ENCODE measurements at regions not wholly inside any gene's neighbourhood (a gene's known extent, or its start where the extent isn't known, plus 50 kb on each side); places are given as distances from the start of the nearest gene placed in this dataset.

GRCh38 chr17:13204607-13205237, 186.9 kb upstream of the ELAC2 start:
- DNase-seq (ENCODE audit: low read depth, low spot score) = no peak
- in situ Hi-C loops (cut with HindIII; ENCODE audit: low pct_unique_long_range_greater_than_20kb, low sequenced_read_pairs) = no loop called here

DNA sequence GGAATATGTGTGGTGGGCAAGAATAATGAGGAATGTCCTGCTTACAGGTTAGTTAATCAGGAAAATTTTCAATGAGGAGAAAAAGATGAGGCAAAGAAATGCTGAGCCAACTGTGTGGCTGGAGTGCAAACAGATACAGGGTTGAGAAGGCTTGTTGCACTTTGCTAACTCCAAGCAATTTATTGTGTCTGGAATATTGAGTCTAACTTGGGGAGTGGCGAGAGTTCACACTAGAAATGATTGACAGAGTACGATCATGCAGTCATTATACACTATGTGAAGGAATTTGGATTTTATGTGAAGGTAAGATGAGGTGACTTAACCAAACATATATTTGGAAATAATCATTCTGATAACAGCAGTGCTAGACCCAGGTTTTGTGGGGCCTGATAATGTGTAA, 185.0 kb upstream of the ELAC2 start:
- no peak for DNase-seq (ENCODE audit: low read depth, low spot score)
- in situ Hi-C loops (cut with HindIII; ENCODE audit: low pct_unique_long_range_greater_than_20kb, low sequenced_read_pairs) = no loop called here

DNA sequence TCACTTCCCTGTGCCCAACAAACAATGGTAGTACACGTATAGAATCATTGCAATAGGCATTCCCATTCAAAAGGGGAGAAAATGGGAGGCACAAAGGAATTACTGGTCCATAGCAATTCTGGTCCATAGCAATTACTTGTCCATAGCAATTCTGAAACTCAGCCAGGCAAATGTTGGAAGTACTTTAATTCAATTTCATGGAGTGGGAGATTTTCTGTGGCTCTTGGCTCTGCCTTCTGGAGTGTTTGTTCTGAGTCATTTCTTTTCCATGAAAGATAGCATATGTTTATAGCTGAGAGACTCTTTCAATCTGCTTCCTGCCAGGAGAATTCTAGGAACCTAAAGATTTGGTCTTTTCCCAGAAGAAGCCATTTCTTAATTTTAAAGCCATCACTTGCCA, 182.8 kb upstream of the ELAC2 start:
- no peak for DNase-seq (ENCODE audit: low read depth, low spot score)
- in situ Hi-C loops (cut with HindIII; ENCODE audit: low pct_unique_long_range_greater_than_20kb, low sequenced_read_pairs) = no loop called here

DNA sequence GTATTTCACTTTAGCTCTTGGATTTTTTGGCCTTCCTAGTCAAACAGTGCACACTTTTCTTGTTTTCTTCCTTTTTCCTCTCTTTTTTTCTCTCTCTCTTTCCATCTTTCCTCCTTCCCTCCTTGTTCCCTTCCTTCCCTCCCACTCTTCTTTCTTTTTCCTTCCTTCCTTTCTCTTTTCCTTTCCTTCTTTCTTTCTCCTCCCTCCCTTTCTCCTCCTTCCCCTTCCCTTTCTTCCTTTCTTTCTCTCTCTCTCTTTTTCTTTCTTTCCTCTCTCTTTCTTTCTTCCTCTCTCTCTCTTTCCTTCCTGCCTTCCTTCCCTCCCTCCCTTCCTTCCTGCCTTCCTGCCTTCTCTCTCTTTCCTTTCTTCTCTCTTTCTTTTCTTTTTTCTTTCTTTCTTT, 181.6 kb upstream of the ELAC2 start:
- DNase-seq (ENCODE audit: low read depth, low spot score) = no peak
- in situ Hi-C loops (cut with HindIII; ENCODE audit: low pct_unique_long_range_greater_than_20kb, low sequenced_read_pairs) = no loop called here

DNA sequence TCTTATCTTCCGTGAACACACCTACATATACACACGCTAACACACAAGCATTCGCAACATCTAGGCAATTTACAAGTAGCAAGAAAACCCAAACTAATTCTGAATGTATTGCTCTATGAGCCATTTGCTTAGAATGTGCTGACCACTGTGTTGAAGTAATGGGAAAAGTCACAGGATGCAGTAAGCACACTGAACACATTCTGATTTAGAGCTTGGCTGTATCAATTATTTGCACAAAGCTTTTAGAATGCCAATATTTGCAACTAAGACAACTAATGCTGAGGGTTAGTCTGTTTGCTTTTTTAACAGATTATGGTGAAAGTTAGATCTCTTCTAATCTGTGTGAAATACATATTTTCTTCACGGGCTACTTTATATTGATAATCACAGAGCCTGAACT, 179.8 kb upstream of the ELAC2 start:
- no peak for DNase-seq (ENCODE audit: low read depth, low spot score)
- in situ Hi-C loops (cut with HindIII; ENCODE audit: low pct_unique_long_range_greater_than_20kb, low sequenced_read_pairs) = no loop called here

DNA sequence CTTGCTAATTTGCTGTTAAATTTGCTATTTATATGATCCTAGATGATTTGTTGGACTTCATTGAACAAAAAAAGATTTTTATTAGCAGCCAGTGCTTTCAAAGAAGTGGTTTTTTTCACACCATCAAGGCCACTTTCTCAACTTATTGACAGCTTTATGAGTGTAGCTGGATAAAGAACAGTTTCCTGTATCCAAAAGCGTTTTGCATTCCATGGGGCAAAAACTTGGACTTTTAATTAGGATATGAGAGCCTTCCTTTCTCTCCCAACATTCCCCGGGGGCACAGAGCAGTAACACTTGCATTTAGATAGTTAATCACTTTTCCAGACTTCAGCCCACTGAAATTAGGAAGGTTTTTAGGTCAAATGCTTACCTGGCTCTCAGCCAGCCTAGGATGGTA, 177.1 kb upstream of the ELAC2 start:
- in situ Hi-C loops (cut with HindIII; ENCODE audit: low pct_unique_long_range_greater_than_20kb, low sequenced_read_pairs) = no loop called here

GRCh38 chr17:13182854-13183253, 165.0 kb upstream of the ELAC2 start:
- in situ Hi-C loops (cut with HindIII; ENCODE audit: low pct_unique_long_range_greater_than_20kb, low sequenced_read_pairs) = no loop called here
- DNase-seq (ENCODE audit: low read depth, low spot score) = no peak

More for the DNA sequence above, 177.1 kb upstream of the ELAC2 start:
- no peak for DNase-seq (ENCODE audit: low read depth, low spot score)

DNA sequence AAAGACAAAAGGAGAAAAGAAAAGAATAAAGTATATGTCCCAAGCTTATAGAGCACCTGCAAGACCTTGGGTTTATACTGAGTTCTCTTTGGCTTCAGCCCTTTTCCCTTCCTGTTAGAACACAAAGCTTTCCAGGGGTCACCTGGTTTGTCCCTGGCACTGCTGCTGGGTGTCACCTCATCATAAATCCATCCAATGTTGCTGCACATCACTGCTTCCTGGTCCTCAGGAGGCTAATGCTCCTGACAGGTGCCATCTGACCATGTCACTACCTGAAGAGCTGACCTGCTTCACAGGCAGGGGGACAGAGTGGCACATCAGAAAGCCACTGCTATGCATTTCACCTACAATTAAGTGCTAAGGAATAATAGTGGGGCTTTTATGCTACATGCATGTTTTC, 164.6 kb upstream of the ELAC2 start:
- no peak for DNase-seq (ENCODE audit: low read depth, low spot score)
- in situ Hi-C loops (cut with HindIII; ENCODE audit: low pct_unique_long_range_greater_than_20kb, low sequenced_read_pairs) = no loop called here

DNA sequence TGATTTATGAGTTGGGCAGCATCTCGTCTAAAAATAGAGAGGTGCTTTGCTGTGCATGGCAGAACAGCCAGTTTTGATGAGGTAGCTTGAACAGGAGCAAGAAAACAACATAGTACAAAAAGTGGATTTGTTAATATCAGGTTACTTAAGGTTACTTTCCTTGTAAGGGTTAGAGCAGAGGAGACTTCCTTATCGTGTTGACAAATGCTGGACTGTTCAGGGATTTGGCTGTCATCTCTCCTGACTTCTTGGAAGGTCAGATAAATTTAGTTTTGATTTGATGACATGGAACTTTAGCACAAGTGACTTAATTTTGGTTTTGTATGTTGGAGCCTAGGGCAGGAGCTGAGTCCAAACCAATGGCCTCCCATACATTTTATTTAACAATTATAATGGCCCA, 163.9 kb upstream of the ELAC2 start:
- no peak for DNase-seq (ENCODE audit: low read depth, low spot score)
- in situ Hi-C loops (cut with HindIII; ENCODE audit: low pct_unique_long_range_greater_than_20kb, low sequenced_read_pairs) = no loop called here

- no peak for DNase-seq (ENCODE audit: low read depth, low spot score)
- in situ Hi-C loops (cut with HindIII; ENCODE audit: low pct_unique_long_range_greater_than_20kb, low sequenced_read_pairs) = no loop called here
These were observed 158.6 kb upstream of the ELAC2 start for GRCh38 chr17:13176436-13176835.

GRCh38 chr17:13171790-13172189, 154.0 kb upstream of the ELAC2 start:
- no peak for DNase-seq (ENCODE audit: low read depth, low spot score)
- in situ Hi-C loops (cut with HindIII; ENCODE audit: low pct_unique_long_range_greater_than_20kb, low sequenced_read_pairs) = no loop called here

- DNase-seq (ENCODE audit: low read depth, low spot score) = no peak
- in situ Hi-C loops (cut with HindIII; ENCODE audit: low pct_unique_long_range_greater_than_20kb, low sequenced_read_pairs) = no loop called here
These were observed 144.5 kb upstream of the ELAC2 start for GRCh38 chr17:13162361-13162760.

DNA sequence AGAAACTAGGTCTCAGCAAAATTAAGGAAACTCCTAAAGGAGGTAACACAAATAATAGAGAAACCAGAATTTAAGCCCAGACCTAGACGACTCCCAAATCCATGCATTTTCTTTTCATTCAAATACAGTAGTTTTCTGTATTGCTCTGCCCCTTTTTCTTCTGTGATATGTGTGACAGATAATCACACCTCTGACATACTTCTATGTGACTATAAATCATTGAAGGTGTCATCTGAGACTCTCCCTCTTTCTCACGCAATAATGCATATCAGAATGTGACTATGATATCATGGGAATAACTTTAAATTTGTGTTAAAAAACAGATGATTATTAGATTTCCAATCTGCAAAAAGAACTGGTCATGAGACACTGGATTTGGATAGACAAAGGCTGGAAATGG, 143.0 kb upstream of the ELAC2 start:
- in situ Hi-C loops (cut with HindIII; ENCODE audit: low pct_unique_long_range_greater_than_20kb, low sequenced_read_pairs) = no loop called here
- no peak for DNase-seq (ENCODE audit: low read depth, low spot score)

- DNase-seq (ENCODE audit: low read depth, low spot score) = no peak
- in situ Hi-C loops (cut with HindIII; ENCODE audit: low pct_unique_long_range_greater_than_20kb, low sequenced_read_pairs) = no loop called here
These were observed 142.5 kb upstream of the ELAC2 start for GRCh38 chr17:13160296-13160695.

GRCh38 chr17:13158494-13159240, 140.8 kb upstream of the ELAC2 start:
- in situ Hi-C loops (cut with HindIII; ENCODE audit: low pct_unique_long_range_greater_than_20kb, low sequenced_read_pairs) = no loop called here
- no peak for DNase-seq (ENCODE audit: low read depth, low spot score)

DNA sequence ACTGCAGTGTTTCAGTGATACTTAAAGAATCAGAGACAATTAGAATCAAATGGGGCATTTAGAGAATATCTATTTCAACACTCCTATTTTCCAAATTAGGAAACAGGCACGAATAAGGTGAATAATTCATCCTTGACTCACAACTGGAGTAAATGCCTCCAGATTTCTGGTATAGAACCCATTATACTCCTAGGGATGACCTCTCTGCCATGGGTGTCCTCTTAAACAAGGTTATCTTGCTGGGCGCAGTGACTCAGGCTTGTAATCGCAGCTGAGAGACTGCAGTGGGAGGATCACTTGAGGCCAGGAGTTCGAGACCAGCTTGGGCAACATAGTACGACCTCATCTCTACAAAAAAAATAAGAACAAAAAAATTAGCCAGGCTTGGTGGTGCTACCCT, 139.8 kb upstream of the ELAC2 start:
- DNase-seq (ENCODE audit: low read depth, low spot score) = no peak
- in situ Hi-C loops (cut with HindIII; ENCODE audit: low pct_unique_long_range_greater_than_20kb, low sequenced_read_pairs) = no loop called here

- no peak for DNase-seq (ENCODE audit: low read depth, low spot score)
- in situ Hi-C loops (cut with HindIII; ENCODE audit: low pct_unique_long_range_greater_than_20kb, low sequenced_read_pairs) = no loop called here
These were observed 137.1 kb upstream of the ELAC2 start for GRCh38 chr17:13154930-13155329.

- in situ Hi-C loops (cut with HindIII; ENCODE audit: low pct_unique_long_range_greater_than_20kb, low sequenced_read_pairs) = no loop called here
- no peak for DNase-seq (ENCODE audit: low read depth, low spot score)
These were observed 136.6 kb upstream of the ELAC2 start for GRCh38 chr17:13154398-13154797.

GRCh38 chr17:13153036-13153435, 135.2 kb upstream of the ELAC2 start:
- DNase-seq (ENCODE audit: low read depth, low spot score) = no peak
- in situ Hi-C loops (cut with HindIII; ENCODE audit: low pct_unique_long_range_greater_than_20kb, low sequenced_read_pairs) = no loop called here

Data from SK-MEL-5 (cell line).